ENCODE measurements at regions not wholly inside any gene's neighbourhood (a gene's known extent, or its start where the extent isn't known, plus 50 kb on each side); places are given as distances from the start of the nearest gene placed in this dataset.

GRCh38 chr3:177401375-177401774, 204.1 kb upstream of the TBL1XR1 start:
- no peak overlapping the region for H2BK120ac ChIP-seq (ENCODE audit: insufficient read depth, low read length, poor library complexity)
- H3K9me3 ChIP-seq (ENCODE audit: insufficient read depth, low read depth, low read length): no peaks in the 10 kb centered on the region
- no peak overlapping the region for H3K4me2 ChIP-seq (ENCODE audit: low read length)
- no peak overlapping the region for H4K12ac ChIP-seq (ENCODE audit: low read depth, low read length)
- no peak overlapping the region for H4K8ac ChIP-seq (ENCODE audit: low read depth, low read length)
- no peak overlapping the region for H2AFZ ChIP-seq (ENCODE audit: insufficient read depth, low read length, poor library complexity)
- no peaks in the 10 kb centered on the region for H3K79me2 ChIP-seq (ENCODE audit: control insufficient read depth, insufficient read depth, low read length, poor library complexity)
- H2BK5ac ChIP-seq (ENCODE audit: low read depth, low read length, poor library complexity): no peak overlapping the region
- no peak overlapping the region for H3K14ac ChIP-seq (ENCODE audit: low read length)
- no peak overlapping the region for H2AK5ac ChIP-seq (ENCODE audit: low read length)
- H3K36me3 ChIP-seq (ENCODE audit: control insufficient read depth in 1 of 2, insufficient read depth in 2 of 2, low read length in 2 of 2): no peaks in the 10 kb centered on the region
- no peak overlapping the region for H3K4ac ChIP-seq (ENCODE audit: low read depth, low read length)
- H2BK12ac ChIP-seq (ENCODE audit: low read length): no peak overlapping the region
- H4K91ac ChIP-seq (ENCODE audit: low read depth, low read length): no peak overlapping the region
- H3K4me1 ChIP-seq (ENCODE audit: control insufficient read depth in 1 of 2, insufficient read depth in 2 of 2, low read length in 2 of 2): no peaks in the 10 kb centered on the region
- no CpG with 5 or more reads among the region's 1 CpG for WGBS (ENCODE audit: extremely low coverage, insufficient coverage, insufficient read length)
- no peak overlapping the region for H3K9ac ChIP-seq (ENCODE audit: low read length)
- no peaks in the 10 kb centered on the region for H3K27me3 ChIP-seq (ENCODE audit: insufficient read depth, low read length)
- no peak overlapping the region for H3K23ac ChIP-seq (ENCODE audit: low read length)
- H3K4me3 ChIP-seq (ENCODE audit: low read depth, low read length): no peak overlapping the region
- H3K18ac ChIP-seq (ENCODE audit: low read length): no peak overlapping the region
- peak; percentile 13 to 85 for DNase-seq
- H3K27ac ChIP-seq (ENCODE audit: low read depth, low read length): no peak overlapping the region
- H3K79me1 ChIP-seq (ENCODE audit: low read length): no peaks in the 10 kb centered on the region

GRCh38 chr3:177402533-177402932, 205.3 kb upstream of the TBL1XR1 start:
- Histone ChIP-seq H3K79me1 (ENCODE audit: low read length) (no peaks in the 10 kb centered on the region), H3K23ac (ENCODE audit: low read length) (no peak overlapping the region), H2BK5ac (ENCODE audit: low read depth, low read length, poor library complexity) (no peak overlapping the region), H3K27ac (ENCODE audit: low read depth, low read length) (no peak overlapping the region), H3K4me1 (ENCODE audit: control insufficient read depth in 1 of 2, insufficient read depth in 2 of 2, low read length in 2 of 2) (no peaks in the 10 kb centered on the region), H4K12ac (ENCODE audit: low read depth, low read length) (no peak overlapping the region), H2BK12ac (ENCODE audit: low read length) (no peak overlapping the region), H3K9ac (ENCODE audit: low read length) (no peak overlapping the region), H3K27me3 (ENCODE audit: insufficient read depth, low read length) (no peaks in the 10 kb centered on the region), H3K4ac (ENCODE audit: low read depth, low read length) (no peak overlapping the region), H2BK120ac (ENCODE audit: insufficient read depth, low read length, poor library complexity) (no peak overlapping the region), H3K79me2 (ENCODE audit: control insufficient read depth, insufficient read depth, low read length, poor library complexity) (no peaks in the 10 kb centered on the region), H3K4me2 (ENCODE audit: low read length) (no peak overlapping the region), H2AFZ (ENCODE audit: insufficient read depth, low read length, poor library complexity) (no peak overlapping the region), H3K9me3 (ENCODE audit: insufficient read depth, low read depth, low read length) (no peaks in the 10 kb centered on the region), H3K14ac (ENCODE audit: low read length) (no peak overlapping the region), H2AK5ac (ENCODE audit: low read length) (no peak overlapping the region), H4K91ac (ENCODE audit: low read depth, low read length) (no peak overlapping the region), H4K8ac (ENCODE audit: low read depth, low read length) (no peak overlapping the region), H3K36me3 (ENCODE audit: control insufficient read depth in 1 of 2, insufficient read depth in 2 of 2, low read length in 2 of 2) (no peaks in the 10 kb centered on the region), H3K4me3 (ENCODE audit: low read depth, low read length) (no peak overlapping the region), H3K18ac (ENCODE audit: low read length) (no peak overlapping the region)
- no CpG with 5 or more reads among the region's 3 CpGs for WGBS (ENCODE audit: extremely low coverage, insufficient coverage, insufficient read length)
- DNase-seq: no peak

GRCh38 chr3:177405191-177405672, 207.9 kb upstream of the TBL1XR1 start:
- no peak overlapping the region for H3K4ac ChIP-seq (ENCODE audit: low read depth, low read length)
- no peak overlapping the region for H3K4me2 ChIP-seq (ENCODE audit: low read length)
- no peak overlapping the region for H3K4me3 ChIP-seq (ENCODE audit: low read depth, low read length)
- H3K27ac ChIP-seq (ENCODE audit: low read depth, low read length): no peak overlapping the region
- no peak overlapping the region for H2AK5ac ChIP-seq (ENCODE audit: low read length)
- no peak overlapping the region for H2BK120ac ChIP-seq (ENCODE audit: insufficient read depth, low read length, poor library complexity)
- no peak overlapping the region for H2AFZ ChIP-seq (ENCODE audit: insufficient read depth, low read length, poor library complexity)
- WGBS (ENCODE audit: extremely low coverage, insufficient coverage, insufficient read length): no CpG with 5 or more reads among the region's 3 CpGs
- H3K23ac ChIP-seq (ENCODE audit: low read length): no peak overlapping the region
- H3K79me2 ChIP-seq (ENCODE audit: control insufficient read depth, insufficient read depth, low read length, poor library complexity): no peaks in the 10 kb centered on the region
- H3K36me3 ChIP-seq (ENCODE audit: control insufficient read depth in 1 of 2, insufficient read depth in 2 of 2, low read length in 2 of 2): no peaks in the 10 kb centered on the region
- H4K12ac ChIP-seq (ENCODE audit: low read depth, low read length): no peak overlapping the region
- H3K14ac ChIP-seq (ENCODE audit: low read length): no peak overlapping the region
- no peak for DNase-seq
- no peak overlapping the region for H3K9ac ChIP-seq (ENCODE audit: low read length)
- H4K91ac ChIP-seq (ENCODE audit: low read depth, low read length): no peak overlapping the region
- no peaks in the 10 kb centered on the region for H3K27me3 ChIP-seq (ENCODE audit: insufficient read depth, low read length)
- H2BK12ac ChIP-seq (ENCODE audit: low read length): no peak overlapping the region
- no peaks in the 10 kb centered on the region for H3K79me1 ChIP-seq (ENCODE audit: low read length)
- no peak overlapping the region for H2BK5ac ChIP-seq (ENCODE audit: low read depth, low read length, poor library complexity)
- no peaks in the 10 kb centered on the region for H3K4me1 ChIP-seq (ENCODE audit: control insufficient read depth in 1 of 2, insufficient read depth in 2 of 2, low read length in 2 of 2)
- no peaks in the 10 kb centered on the region for H3K9me3 ChIP-seq (ENCODE audit: insufficient read depth, low read depth, low read length)
- no peak overlapping the region for H4K8ac ChIP-seq (ENCODE audit: low read depth, low read length)
- H3K18ac ChIP-seq (ENCODE audit: low read length): no peak overlapping the region

- Histone ChIP-seq H3K79me2 (ENCODE audit: control insufficient read depth, insufficient read depth, low read length, poor library complexity) (no peaks in the 10 kb centered on the region), H3K4me3 (ENCODE audit: low read depth, low read length) (no peak overlapping the region), H3K27me3 (ENCODE audit: insufficient read depth, low read length) (no peaks in the 10 kb centered on the region), H3K4me2 (ENCODE audit: low read length) (no peak overlapping the region), H3K4me1 (ENCODE audit: control insufficient read depth in 1 of 2, insufficient read depth in 2 of 2, low read length in 2 of 2) (no peaks in the 10 kb centered on the region), H2BK5ac (ENCODE audit: low read depth, low read length, poor library complexity) (no peak overlapping the region), H2BK12ac (ENCODE audit: low read length) (no peak overlapping the region), H3K18ac (ENCODE audit: low read length) (no peak overlapping the region), H3K79me1 (ENCODE audit: low read length) (no peaks in the 10 kb centered on the region), H3K36me3 (ENCODE audit: control insufficient read depth in 1 of 2, insufficient read depth in 2 of 2, low read length in 2 of 2) (no peaks in the 10 kb centered on the region), H4K12ac (ENCODE audit: low read depth, low read length) (no peak overlapping the region), H3K9me3 (ENCODE audit: insufficient read depth, low read depth, low read length) (no peaks in the 10 kb centered on the region), H4K91ac (ENCODE audit: low read depth, low read length) (no peak overlapping the region), H2AK5ac (ENCODE audit: low read length) (no peak overlapping the region), H4K8ac (ENCODE audit: low read depth, low read length) (no peak overlapping the region), H2AFZ (ENCODE audit: insufficient read depth, low read length, poor library complexity) (no peak overlapping the region), H3K4ac (ENCODE audit: low read depth, low read length) (no peak overlapping the region), H3K23ac (ENCODE audit: low read length) (no peak overlapping the region), H3K14ac (ENCODE audit: low read length) (no peak overlapping the region), H2BK120ac (ENCODE audit: insufficient read depth, low read length, poor library complexity) (no peak overlapping the region), H3K9ac (ENCODE audit: low read length) (no peak overlapping the region), H3K27ac (ENCODE audit: low read depth, low read length) (no peak overlapping the region)
- no CpG with 5 or more reads among the region's 4 CpGs for WGBS (ENCODE audit: extremely low coverage, insufficient coverage, insufficient read length)
- no peak for DNase-seq
Observed at GRCh38 chr3:177410730-177411129, 213.4 kb upstream of the TBL1XR1 start.

All from trophoblast cell (in vitro differentiated cells and primary cell).